HG03442 (cell line): ENCODE measurements at regions not wholly inside any gene's neighbourhood (a gene's known extent, or its start where the extent isn't known, plus 50 kb on each side); places are given as distances from the start of the nearest gene placed in this dataset.

Experiments
- ATAC-seq: cut with Tn5 transposase; IDR thresholded peaks from one replicate; pipeline ENCODE4 v1.9.1; 2021; ENCODE audit warnings: mild to moderate bottlenecking, moderate library complexity; ENCODE audit not compliant: unreplicated experiment

DNA sequence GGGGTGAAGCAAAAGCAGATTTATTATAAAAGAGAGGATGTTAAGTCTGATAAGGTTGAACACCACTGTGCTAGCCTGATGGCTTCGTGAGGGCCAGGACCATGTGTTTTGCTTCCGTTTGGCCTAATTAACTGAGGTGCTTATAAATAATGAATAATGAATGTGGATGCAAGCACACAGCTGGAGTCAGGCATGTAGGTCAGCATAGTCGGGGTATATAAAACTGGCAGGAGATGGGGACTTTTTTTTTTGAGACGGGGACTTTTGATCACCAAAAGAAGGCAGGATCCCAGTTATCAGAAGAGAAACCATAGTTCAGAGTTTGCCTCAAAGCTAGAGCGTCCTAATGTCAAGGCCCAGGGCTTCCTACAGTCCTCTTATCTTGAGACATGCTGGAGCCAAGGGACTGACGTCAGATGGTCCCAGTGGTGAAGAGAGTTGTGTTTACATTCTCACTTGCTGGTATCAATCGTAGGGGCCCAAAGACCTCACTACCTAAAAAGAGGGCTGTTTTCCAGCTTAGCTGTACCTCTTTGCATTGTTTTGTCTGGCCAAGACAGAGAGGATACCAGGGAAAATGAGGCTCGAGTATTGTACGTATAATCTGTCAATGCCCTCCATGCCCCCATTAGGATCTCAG, 50.4 kb downstream of the RTL9 start:
- ATAC-seq, result no peak

DNA sequence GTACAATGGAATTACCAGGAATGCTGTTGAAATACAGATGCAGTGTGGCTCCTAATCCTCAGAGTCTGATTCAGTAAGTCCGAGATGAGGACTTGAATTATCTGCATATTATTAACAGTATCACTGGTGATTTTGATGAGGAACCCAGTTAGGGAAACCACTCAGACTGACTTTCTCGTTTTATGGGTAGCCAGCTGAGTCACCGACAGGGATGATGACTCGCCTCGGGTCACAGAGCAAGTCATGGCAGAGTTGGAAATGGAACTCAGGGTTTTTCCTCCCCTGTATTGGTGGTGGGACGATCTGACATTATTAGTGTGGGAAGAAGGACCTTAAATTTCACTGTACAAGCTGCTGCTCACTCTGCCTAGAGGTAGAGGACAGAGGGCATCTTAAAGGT, 51.3 kb downstream of the RTL9 start:
- ATAC-seq, result no peak

DNA sequence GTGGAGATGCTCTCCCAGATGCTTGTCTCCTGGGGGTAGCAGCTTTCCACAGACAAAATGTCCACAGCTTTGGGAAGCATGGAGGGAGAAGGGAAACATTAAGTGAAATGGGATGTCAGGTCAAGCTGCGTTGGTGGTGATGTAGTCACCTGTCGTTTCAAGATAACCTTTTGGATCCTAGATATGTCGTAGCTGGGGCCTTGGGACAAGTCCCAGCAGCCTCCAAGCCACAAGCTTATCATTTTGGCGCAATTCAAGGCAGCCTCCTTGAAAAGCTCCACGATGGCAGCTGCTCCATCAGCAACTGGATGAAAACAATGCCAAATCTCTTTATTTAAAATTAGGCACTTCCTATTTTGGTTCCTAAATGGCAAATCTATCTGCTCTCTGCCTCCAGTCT, 52.0 kb downstream of the RTL9 start:
- ATAC-seq, result no peak

DNA sequence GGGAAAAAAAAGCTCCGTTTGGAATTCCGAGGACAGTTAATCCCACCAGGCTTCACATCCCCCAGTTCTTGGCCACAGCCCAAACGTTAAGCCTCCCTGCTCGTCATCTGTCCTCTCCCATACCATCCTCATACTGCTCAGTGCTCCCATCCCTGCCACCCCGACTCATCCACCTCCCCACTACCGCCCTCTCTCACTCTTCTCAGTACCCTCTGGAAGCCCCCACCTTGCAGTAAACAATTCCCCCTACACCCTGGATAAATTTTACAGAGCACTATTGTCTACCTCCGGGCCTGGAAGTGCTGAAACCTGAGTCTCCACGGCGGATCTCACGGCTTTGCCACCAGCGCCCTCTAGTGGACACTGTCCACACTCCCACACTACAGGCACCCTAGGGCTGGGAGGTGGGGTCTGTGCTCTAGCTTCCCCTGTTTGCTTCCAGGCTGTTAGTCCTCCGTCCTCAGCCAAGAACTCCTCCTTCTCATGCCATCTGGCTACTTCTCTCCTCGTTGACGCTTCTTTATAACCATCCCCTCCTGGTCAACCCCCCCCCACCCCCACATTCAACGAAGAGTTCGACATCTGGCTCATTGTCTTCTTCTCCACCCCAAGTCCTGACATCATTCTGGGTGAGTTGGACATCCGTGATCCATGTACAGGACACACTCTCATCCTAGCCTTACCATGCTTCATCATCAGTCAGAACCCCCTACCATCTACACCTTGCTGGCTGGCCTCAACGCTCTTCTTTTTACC, 54.5 kb downstream of the RTL9 start:
- peak; percentile 53 for ATAC-seq

DNA sequence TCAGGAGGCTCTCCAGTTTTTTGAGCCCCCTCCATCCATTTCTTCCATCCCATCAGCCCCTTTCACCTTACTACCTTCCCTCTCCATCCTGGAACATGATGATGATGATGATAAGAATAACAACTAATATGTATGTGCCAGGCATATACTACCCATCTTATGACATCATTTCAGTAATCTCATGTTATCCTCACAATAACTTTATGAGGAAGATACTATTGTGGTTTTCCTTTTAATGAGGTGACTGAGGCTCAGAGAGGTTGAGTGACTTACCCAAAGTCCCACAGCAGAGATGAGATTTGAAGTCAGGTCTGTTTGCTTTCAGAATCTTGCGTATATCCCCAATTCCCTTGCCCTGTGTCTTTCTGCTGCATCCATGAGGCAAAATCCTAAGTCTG, 55.1 kb downstream of the RTL9 start:
- ATAC-seq, result no peak

DNA sequence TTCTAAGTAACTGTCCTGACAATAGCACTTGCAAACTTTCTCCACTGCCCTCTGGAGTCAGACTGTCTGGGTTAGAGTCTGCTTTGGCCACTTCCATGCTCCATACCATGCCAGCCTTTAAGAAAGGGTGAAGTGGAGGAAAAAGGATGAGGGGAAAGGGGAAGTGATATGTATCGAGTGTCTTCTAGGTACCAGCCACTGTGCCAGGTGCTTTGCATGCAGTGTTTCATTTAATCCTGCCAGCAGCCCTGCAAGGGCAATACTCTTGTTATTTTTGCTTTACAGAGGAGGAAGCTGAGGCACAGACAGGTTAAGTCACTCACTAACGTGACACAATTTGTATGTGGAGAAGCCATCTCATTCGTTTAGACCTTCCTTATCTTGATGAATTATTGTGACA, 55.6 kb downstream of the RTL9 start:
- ATAC-seq, result peak; percentile 8

- peak; percentile 85 for ATAC-seq
Measured at GRCh38 chrX:110414679-110415439, 56.2 kb downstream of the RTL9 start.

- ATAC-seq, result no peak
Measured at GRCh38 chrX:110415440-110416170, 57.0 kb downstream of the RTL9 start.

DNA sequence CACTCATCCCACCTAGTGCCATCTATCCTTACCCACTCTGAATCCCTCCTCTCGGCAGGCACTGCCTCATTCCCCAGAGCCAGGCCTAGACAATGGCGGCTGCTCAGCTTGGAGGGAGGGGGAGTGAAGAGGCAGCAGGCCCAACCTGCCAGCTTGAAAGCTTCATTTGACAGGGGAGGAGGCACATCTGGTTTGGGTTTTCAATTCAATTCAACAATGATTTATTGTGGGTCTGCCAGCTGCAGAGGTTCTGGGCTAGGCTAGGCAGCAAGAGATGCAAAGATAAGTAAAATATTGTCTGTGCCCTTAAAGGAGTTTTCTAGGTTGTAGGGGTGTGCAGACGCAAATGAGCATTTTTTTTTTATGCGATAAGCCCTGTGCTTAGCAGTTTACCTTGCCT, 58.5 kb downstream of the RTL9 start:
- no peak for ATAC-seq

DNA sequence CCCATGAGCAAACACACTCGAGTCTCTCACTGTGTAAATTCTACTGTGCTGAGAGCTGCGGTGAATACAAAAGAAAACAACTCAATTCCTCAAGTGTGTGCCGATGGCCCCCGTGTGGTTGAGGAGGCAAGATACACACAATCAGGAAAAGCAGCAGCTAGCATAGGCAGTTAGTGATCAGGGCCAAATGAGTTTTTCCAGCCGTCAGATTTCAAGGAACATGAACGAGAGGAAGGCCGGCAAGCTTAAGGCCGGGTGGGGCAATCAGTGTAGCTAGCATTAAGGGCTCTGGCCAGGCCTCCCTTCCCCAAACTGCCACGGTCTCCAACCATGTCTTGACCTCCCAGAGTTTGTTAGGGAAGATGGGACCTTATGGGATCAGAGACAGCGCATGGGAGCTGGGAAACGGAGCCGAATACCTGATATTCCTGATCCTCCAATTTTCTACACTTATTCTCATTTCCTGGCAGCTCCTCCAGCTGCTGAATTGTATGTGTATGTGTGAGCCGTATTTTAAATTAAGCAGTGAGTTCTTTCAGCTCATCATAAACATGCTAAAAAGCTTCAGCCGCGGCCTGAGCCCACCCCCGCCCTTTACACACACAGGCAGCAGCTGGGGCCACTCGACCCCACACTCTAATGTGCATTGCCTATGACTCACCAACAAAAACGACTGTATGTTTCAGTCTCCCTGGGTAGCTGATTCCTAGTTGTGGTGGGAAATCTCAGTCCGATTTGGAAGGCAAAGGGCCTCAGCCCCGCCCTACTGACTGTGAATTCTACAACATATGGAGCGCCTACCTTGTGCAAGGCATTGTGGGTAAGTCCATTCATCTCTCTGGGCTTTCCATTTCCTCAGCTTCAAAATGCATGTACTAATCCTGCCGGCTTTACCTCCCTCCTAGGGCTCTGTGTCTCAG, 59.9 kb downstream of the RTL9 start:
- ATAC-seq, result no peak

DNA sequence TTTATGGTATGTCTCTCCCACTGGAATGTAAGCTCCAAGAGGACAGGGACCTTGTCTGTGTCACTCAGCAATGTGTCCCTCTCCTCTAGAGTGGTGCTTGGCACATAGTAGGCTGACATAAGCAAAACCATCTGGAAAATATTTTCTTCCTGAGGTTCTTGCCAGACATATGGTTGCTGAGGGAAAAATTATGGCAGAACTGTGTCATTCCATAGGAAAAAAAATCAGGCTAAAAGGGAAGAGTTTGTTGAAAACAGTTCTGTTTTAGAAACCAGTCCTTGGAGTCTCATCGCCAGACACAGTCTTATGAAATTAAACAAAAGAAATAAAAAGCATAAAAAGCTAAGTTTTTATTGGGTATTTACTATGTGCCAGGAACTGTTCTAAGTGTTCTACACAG, 60.9 kb downstream of the RTL9 start:
- ATAC-seq, result no peak

- ATAC-seq, result no peak
Measured at GRCh38 chrX:110420771-110421499, 62.3 kb downstream of the RTL9 start.

GRCh38 chrX:110421500-110422455, 63.1 kb downstream of the RTL9 start:
- ATAC-seq, result no peak

- ATAC-seq, result no peak
Measured at GRCh38 chrX:110425222-110426154, 66.8 kb downstream of the RTL9 start.

DNA sequence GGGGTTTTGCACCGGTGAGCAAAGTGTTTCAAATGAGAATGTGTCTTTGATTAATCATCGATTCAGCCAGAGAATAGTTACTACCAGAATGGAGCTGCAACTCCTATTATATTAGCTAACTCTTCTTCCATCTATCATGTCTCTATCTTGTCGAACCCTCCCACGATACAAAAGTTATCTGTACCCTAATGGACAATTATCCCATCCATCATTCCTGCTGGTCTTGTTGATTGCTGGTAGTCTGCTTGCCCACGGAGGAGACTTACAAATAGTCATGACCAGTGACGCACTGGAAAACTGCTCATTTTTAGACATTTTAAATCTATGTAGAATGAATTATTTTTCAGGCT, 67.5 kb downstream of the RTL9 start:
- ATAC-seq, result no peak

DNA sequence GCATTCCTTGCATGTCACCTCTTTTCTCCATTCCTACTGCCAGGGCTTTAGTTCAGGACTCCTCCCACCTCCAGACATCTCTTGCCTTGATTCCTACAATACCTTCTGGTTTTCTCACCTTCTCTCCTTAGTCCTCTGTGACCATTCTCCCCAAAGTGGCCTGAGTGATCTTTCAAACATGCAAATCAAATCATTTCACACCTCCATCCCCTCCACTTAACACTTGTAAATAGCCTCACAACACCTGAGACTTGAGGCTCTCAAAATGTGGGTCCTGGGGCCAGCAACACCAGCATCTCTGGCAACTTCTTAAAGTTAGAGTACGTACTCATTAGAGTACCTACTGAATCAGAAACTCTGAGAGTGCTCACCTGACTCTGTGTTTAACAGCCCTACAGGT, 68.4 kb downstream of the RTL9 start:
- ATAC-seq, result no peak

DNA sequence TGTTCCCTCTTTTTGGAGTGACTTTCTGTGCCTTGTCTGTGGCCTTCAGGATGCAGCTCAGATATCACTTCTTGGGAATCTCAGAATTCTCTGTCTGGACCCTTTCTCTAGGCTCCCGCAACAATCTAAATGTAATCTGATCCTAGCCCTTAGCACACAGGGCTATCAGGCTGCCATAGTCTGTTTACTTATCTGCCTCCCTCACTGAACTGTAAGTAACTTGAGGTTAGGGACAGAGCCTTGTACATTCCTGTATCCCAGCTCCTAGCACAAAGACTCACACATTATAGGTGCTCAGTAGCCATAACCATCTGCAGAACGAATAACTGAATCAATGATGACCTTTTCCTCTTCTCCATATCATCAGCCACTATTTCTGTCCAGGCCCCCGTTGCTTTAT, 69.5 kb downstream of the RTL9 start:
- ATAC-seq, result no peak
